GM23338 (cell line): ENCODE measurements at regions not wholly inside any gene's neighbourhood (a gene's known extent, or its start where the extent isn't known, plus 50 kb on each side); places are given as distances from the start of the nearest gene placed in this dataset.

Experiments used
- EZH2phosphoT487 ChIP-seq: fragments of 200-600 bp; sonication (generic); IDR thresholded peaks from one replicate; pipeline ENCODE4 v1.8.1; 2018; ENCODE audit warnings: antibody characterized with exemption; ENCODE audit not compliant: unreplicated experiment
- POLR2AphosphoS5 ChIP-seq: IDR thresholded peaks from 2 replicates; pipeline ENCODE4 v1.6.1; 2016; ENCODE audit warnings: antibody characterized with exemption, low read depth
- ZNF331 ChIP-seq: fragments of 250-450 bp; sonication (Bioruptor Pico); IDR thresholded peaks from 2 replicates; pipeline ENCODE4 v1.5.0; 2020; ENCODE audit warnings: low read depth, mild to moderate bottlenecking, moderate library complexity
- TF ChIP-seq, protein P1 (sequence below), 2 experiments: fragments of 200-600 bp in 1 of 2; sonication (generic) in 1 of 2; conservative IDR thresholded peaks; 2 replicates each; pipeline versions ENCODE4 v1.5.1 to v1.6.1; 2016 to 2017; ENCODE audit warnings: antibody characterized with exemption in 2 of 2, low read depth in 2 of 2, mild to moderate bottlenecking in 2 of 2, moderate library complexity in 1 of 2

DNA sequence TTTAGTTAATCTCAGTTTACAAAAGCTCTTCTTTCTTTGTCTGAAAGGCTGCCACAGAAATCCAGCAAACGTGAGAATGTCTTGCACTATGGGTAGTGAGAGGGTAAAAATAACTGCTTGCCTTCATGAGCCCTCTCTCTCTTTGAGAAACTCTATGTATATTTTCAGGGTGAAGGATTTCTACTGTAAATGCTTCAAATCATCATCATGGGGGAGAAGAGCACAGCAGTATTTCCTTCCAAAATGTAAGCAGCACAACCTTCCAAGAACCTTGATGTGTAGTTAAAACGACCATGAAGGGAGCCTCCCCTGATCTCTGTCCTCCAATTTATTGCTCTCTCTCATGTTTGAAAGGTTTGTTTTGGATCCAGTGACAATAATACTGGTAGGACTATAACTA lies 141.3 kb upstream of the CENPW start:
- TF ChIP-seq, protein P1, sequence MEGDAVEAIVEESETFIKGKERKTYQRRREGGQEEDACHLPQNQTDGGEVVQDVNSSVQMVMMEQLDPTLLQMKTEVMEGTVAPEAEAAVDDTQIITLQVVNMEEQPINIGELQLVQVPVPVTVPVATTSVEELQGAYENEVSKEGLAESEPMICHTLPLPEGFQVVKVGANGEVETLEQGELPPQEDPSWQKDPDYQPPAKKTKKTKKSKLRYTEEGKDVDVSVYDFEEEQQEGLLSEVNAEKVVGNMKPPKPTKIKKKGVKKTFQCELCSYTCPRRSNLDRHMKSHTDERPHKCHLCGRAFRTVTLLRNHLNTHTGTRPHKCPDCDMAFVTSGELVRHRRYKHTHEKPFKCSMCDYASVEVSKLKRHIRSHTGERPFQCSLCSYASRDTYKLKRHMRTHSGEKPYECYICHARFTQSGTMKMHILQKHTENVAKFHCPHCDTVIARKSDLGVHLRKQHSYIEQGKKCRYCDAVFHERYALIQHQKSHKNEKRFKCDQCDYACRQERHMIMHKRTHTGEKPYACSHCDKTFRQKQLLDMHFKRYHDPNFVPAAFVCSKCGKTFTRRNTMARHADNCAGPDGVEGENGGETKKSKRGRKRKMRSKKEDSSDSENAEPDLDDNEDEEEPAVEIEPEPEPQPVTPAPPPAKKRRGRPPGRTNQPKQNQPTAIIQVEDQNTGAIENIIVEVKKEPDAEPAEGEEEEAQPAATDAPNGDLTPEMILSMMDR (conservative IDR thresholded peaks at IDR 0.05; ENCODE audit: low read depth in 2 of 2): no peak
- no peak for TF ChIP-seq POLR2AphosphoS5
- TF ChIP-seq ZNF331 (CRISPR knock-in tag): no peak
- TF ChIP-seq EZH2phosphoT487: no peak
